Muscle layer of colon (tissue), 2 donors: ENCODE measurements at regions not wholly inside any gene's neighbourhood (a gene's known extent, or its start where the extent isn't known, plus 50 kb on each side); places are given as distances from the start of the nearest gene placed in this dataset.

ENCODE experiments used
- H3K27ac ChIP-seq: one replicate; pipeline ENCODE4 v1.7.0; 2013; ENCODE audit warnings: low read depth, mild to moderate bottlenecking, low read length, moderate library complexity
- H3K27me3 ChIP-seq, 2 donors: one replicate each; pipeline ENCODE4 v1.7.0; 2013; ENCODE audit warnings: low read length in 2 of 2, mild to moderate bottlenecking in 2 of 2; ENCODE audit not compliant: insufficient read depth in 2 of 2, control insufficient read depth in 1 of 2
- H3K36me3 ChIP-seq: one replicate; pipeline ENCODE4 v1.7.0; 2013; ENCODE audit warnings: mild to moderate bottlenecking, low read length; ENCODE audit not compliant: insufficient read depth
- H3K4me1 ChIP-seq: one replicate; pipeline ENCODE4 v1.7.0; 2013; ENCODE audit warnings: mild to moderate bottlenecking, low read length; ENCODE audit not compliant: insufficient read depth
- H3K4me3 ChIP-seq, 2 donors: one replicate each; pipeline ENCODE4 v1.7.0; 2013; ENCODE audit warnings: low read length in 2 of 2, low read depth in 1 of 2, mild to moderate bottlenecking in 1 of 2, moderate library complexity in 1 of 2
- H3K9ac ChIP-seq: one replicate; pipeline ENCODE4 v1.7.0; 2013; ENCODE audit warnings: low read length
- H3K9me3 ChIP-seq: one replicate; pipeline ENCODE4 v1.7.0; 2013; ENCODE audit warnings: mild to moderate bottlenecking, low read length
- donor health status: abdominal sarcoma.
- donor health status: Adenocarcinoma of cecum.

DNA sequence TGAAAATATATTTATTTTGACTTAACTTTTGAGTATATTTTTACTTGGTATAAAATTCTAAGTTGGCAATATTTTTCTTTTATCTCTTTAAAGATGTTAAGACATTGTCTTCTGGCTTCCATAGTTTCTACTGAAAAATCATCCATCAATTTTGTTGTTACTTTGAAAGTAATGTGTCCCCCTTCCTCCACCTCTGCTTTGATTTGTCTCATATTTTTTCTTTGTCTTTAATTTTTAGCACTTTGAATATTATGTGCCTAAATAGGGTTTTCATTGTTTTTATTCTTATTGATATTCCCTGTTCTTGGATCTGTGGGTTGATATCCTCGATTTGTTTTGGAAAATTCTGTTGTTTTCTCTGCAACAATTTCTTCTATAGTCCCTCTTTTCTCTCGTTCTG is 157.4 kb downstream of the CD47 start:
- Histone ChIP-seq H3K9me3 (no peaks in the 10 kb centered on the region), H3K27ac (no peak overlapping the region), H3K9ac (no peak overlapping the region), H3K4me1 (no peaks in the 10 kb centered on the region), H3K27me3 (no peaks in the 10 kb centered on the region), H3K4me3 (no peak overlapping the region), H3K36me3 (no peaks in the 10 kb centered on the region)

DNA sequence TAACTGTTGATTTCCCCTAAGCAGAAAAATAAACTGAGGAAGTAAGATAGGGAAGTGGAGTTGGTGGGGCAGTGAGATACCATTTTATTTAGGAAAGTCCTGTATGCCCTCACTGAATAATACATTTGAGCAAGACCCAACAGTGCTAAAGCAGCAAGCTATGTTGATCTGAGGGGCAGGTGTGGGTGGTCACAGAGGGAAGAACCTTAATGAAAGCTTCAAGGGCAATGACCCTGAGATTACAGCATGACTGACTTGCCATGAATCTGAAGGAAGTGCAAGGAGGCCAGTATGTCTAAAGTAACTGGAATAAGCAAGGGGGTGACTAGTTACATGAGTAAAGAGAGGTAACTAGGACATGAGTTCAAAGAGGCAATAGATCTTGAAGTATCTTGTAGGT is 159.5 kb downstream of the CD47 start:
- Histone ChIP-seq H3K36me3 (no peaks in the 10 kb centered on the region), H3K4me3 (no peak overlapping the region), H3K27ac (no peak overlapping the region), H3K4me1 (no peaks in the 10 kb centered on the region), H3K9me3 (no peaks in the 10 kb centered on the region), H3K27me3 (no peaks in the 10 kb centered on the region), H3K9ac (no peak overlapping the region)

DNA sequence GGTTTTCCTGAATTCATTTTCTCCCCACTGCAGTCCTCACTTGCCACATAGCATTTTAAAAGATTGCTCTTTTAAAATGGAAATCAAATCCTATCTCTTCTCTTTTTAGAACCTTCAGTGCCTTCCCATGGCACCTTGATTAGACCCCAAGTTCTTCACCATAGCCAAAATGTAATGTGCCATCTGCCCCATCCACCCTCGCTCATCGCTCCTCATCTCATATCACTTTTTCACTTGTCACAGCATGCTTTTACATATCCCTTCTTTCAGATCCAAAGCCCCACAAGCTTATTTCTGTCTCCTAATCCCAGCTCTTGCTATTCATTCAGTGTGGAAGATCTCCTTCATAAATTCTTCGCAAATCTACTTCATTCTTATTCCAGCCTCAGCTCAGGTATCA is 161.7 kb downstream of the CD47 start:
- no peaks in the 10 kb centered on the region for H3K4me1 ChIP-seq
- H3K9ac ChIP-seq, result no peak overlapping the region
- H3K27me3 ChIP-seq, result no peaks in the 10 kb centered on the region
- no peaks in the 10 kb centered on the region for H3K36me3 ChIP-seq
- H3K27ac ChIP-seq, result no peak overlapping the region
- no peaks in the 10 kb centered on the region for H3K9me3 ChIP-seq
- no peak overlapping the region for H3K4me3 ChIP-seq

DNA sequence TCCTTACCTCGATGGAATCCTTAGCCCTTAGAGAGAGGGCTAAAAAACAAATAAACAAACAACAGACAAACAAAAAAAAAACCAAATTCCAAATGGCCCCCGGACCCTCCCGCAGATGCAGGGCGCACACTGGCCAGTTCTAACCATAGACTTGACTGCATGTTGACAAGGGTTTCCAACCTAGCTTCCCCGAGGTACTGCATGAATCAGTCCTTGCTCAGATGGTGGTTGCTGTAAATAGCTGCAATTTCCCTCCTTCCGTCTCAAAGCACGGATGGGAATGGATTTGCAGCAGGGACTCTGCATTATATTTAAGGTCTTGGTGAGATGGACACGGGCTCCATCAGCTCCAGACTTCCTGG is 162.8 kb downstream of the CD47 start:
- Histone ChIP-seq H3K4me1 (no peaks in the 10 kb centered on the region), H3K27me3 (no peaks in the 10 kb centered on the region), H3K9ac (no peak overlapping the region), H3K9me3 (no peaks in the 10 kb centered on the region), H3K4me3 (peak overlapping the region; percentile 54 to 65), H3K27ac (peak overlapping the region; percentile 7), H3K36me3 (no peaks in the 10 kb centered on the region)

DNA sequence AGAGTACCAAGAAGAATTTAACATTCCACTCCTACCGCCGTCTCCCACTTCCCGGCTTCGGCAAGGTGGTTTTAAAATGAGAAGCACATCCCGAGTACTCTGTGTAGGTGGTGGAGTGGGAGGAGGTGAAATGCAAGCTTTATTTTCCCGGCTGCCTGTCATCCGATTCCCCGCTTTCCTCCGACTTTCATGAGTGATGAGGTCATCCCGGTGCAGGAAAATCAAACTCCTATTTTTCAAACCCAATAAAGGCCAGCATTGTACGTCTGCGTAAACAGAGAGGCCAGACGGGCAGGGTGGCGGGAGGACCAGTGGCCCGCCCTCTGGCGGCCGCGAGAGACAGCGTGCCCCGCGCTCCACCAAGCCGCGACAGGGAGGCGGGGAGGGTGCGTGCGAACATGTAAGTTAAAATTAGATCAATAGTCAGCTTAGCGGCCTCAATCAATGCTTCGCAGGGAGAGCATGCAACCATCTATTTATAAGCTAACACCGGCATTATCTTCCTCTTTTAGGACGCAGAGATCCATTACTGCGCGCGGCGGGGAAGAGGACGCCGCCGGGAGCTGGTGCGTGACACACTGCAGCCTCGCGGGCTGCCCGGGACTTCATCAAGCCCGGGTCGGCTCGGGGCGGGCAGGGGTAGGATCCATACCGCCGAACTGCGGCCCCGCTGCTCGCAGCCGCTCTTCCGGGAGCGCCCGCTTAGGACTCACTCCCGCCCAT is 163.3 kb downstream of the CD47 start:
- Histone ChIP-seq H3K9me3 (no peaks in the 10 kb centered on the region), H3K9ac (no peak overlapping the region), H3K36me3 (no peaks in the 10 kb centered on the region), H3K4me1 (no peaks in the 10 kb centered on the region), H3K27me3 (no peaks in the 10 kb centered on the region), H3K4me3 (peak overlapping the region; percentile 54 to 65), H3K27ac (peak overlapping the region; percentile 7)

DNA sequence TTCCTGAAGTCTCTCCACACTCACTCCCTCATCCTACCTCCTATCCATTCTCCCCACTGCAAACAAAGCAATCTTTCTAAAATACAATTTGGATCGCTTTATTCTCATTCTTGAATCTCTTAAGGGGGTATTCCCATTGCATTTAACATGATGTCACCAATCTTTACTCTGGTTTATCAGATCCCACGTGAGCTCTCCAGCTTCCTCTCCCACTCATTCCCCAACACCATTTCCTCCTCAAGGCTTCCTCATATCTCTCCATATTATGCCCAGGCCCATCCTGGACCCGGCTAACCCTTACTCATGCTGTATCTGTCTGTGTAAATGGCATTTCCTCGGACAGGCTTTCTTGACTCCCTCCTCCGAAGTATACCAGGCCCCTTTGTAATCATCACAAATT is 165.0 kb downstream of the CD47 start:
- no peaks in the 10 kb centered on the region for H3K36me3 ChIP-seq

DNA sequence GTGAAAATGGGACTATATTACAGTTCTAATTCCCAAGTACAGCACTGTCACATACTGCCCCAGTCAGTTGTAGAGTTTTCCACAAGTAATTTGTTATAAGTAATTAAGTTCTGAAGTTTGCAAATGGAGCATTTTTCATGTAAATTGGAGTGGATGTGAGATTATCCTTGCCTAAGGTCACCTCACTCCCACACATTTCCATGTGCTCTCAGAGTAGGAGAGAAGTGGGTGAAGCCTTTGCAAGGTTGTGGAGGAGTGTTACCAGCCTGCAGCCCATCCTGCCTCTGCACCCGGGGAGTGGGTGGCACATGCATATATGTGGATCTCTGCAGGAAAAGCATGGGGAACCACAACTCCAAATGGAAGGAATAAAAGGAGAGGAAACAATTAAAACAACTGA is 169.8 kb downstream of the CD47 start:
- Histone ChIP-seq H3K27ac (no peak overlapping the region), H3K27me3 (no peaks in the 10 kb centered on the region), H3K36me3 (no peaks in the 10 kb centered on the region), H3K4me3 (no peak overlapping the region), H3K9me3 (no peaks in the 10 kb centered on the region), H3K4me1 (no peaks in the 10 kb centered on the region), H3K9ac (no peak overlapping the region)

More for the DNA sequence above, 165.0 kb downstream of the CD47 start:
- Histone ChIP-seq H3K4me1 (no peaks in the 10 kb centered on the region), H3K4me3 (no peak overlapping the region), H3K9me3 (no peaks in the 10 kb centered on the region), H3K27me3 (no peaks in the 10 kb centered on the region), H3K27ac (no peak overlapping the region), H3K9ac (no peak overlapping the region)

DNA sequence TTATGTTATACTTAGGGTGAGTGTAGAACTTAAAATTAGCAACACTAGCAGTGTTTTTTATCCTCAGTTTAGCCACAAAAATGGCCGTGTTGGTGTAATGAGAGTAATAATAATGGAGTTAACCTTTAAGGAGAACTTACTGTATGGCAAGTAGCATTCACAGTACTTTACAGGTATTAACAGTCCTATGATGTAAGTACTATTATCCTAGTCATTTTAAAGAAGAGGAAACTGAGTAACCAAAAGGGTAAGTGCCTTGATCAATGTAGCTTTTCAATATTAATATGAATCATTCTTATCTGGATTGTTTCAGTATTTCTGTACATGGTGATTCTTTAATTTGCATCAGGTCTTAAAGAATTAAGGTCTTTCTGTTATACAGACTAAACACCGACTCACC is 170.3 kb downstream of the CD47 start:
- no peaks in the 10 kb centered on the region for H3K27me3 ChIP-seq

DNA sequence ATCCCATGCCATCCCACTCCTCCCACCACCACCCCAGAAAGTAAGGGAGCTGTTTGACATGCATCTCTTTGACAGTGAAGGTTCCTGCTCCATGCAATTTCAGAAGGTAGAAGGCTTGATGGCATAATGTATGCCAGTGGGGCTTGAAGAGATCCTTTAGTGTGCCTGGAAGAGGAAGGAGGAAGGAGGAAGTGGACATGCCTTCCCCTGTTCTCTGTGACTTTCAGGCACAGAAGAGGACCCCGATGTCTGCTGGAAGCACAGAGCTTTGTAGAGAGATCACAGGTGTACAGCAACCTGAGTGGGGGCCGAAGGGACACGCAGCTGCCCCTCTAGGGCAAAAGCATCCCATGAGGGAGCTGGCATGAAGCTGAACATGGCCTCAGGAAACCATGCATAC is 171.6 kb downstream of the CD47 start:
- no peaks in the 10 kb centered on the region for H3K4me1 ChIP-seq
- H3K36me3 ChIP-seq, result no peaks in the 10 kb centered on the region
- no peaks in the 10 kb centered on the region for H3K27me3 ChIP-seq
- H3K27ac ChIP-seq, result no peak overlapping the region
- no peak overlapping the region for H3K9ac ChIP-seq
- no peaks in the 10 kb centered on the region for H3K9me3 ChIP-seq
- no peak overlapping the region for H3K4me3 ChIP-seq

More for the DNA sequence above, 170.3 kb downstream of the CD47 start:
- Histone ChIP-seq H3K9me3 (no peaks in the 10 kb centered on the region), H3K4me1 (no peaks in the 10 kb centered on the region), H3K4me3 (no peak overlapping the region), H3K9ac (no peak overlapping the region), H3K27ac (no peak overlapping the region), H3K36me3 (no peaks in the 10 kb centered on the region)

DNA sequence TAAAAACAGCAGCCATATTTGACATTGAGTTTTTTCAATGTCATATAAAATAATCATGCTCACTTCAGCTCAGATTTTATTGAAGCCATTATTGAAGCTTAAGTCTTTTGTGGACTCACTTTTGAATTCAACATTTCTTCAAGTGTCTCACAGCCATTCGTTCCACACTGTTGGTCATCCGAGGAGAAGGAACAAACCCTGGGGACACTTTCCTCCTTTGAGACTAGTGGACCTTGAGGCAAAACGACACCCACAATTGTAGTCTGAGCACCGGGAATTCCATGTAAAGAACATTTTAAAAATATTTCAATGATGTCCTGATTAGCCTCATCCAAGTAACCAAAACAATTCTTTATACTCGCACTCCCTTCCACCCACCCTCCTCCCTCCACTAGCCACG is 174.7 kb downstream of the CD47 start:
- H3K27ac ChIP-seq, result no peak overlapping the region
- H3K4me1 ChIP-seq, result no peaks in the 10 kb centered on the region
- H3K9ac ChIP-seq, result no peak overlapping the region
- H3K27me3 ChIP-seq, result no peaks in the 10 kb centered on the region
- no peaks in the 10 kb centered on the region for H3K36me3 ChIP-seq
- H3K4me3 ChIP-seq, result no peak overlapping the region
- no peaks in the 10 kb centered on the region for H3K9me3 ChIP-seq

DNA sequence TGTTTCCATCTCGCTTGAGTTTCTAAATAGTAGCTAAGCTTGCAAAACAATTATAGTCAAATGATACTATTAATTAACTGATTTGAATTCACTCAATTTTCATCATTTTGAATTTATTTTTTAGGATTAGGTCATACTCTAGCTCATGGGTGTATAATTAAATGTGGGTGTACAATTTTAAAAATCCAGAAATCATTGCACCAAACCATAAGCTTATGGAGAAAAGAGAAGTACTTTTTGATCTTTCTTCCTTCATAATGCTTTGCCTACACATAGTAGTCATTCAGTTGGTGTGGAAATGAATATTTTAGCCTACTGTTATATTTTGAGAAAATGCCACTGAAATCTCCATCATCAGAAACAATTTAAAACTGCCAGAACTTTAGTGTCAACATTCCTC is 175.1 kb downstream of the CD47 start:
- no peak overlapping the region for H3K4me3 ChIP-seq
- no peaks in the 10 kb centered on the region for H3K27me3 ChIP-seq
- H3K9ac ChIP-seq, result no peak overlapping the region
- no peaks in the 10 kb centered on the region for H3K4me1 ChIP-seq
- H3K36me3 ChIP-seq, result no peaks in the 10 kb centered on the region
- H3K27ac ChIP-seq, result no peak overlapping the region
- no peaks in the 10 kb centered on the region for H3K9me3 ChIP-seq

DNA sequence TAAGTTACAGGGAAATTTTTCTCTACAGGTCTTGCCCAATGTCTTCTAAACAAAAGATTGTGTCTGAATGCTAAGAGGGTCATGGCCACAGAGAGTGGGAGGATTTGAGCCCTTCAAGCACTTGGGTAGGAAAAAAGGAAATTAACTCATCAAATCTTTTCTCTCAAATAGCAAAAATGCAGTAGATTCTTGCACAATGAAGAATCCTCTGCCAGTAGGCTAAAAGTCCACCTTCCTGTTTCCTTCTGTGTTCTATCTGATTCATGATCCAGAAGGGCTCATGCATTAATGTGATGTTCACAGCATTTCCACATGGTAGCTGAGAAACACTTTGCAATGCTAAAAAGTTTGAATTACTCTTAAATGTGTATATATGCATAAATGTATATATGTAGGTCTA is 177.1 kb downstream of the CD47 start:
- Histone ChIP-seq H3K9ac (no peak overlapping the region), H3K4me1 (no peaks in the 10 kb centered on the region), H3K27ac (no peak overlapping the region), H3K4me3 (no peak overlapping the region), H3K36me3 (no peaks in the 10 kb centered on the region), H3K9me3 (no peaks in the 10 kb centered on the region), H3K27me3 (no peaks in the 10 kb centered on the region)
